Right lobe of liver (tissue), 4 donors: ENCODE measurements at regions not wholly inside any gene's neighbourhood (a gene's known extent, or its start where the extent isn't known, plus 50 kb on each side); places are given as distances from the start of the nearest gene placed in this dataset.

Experiments
- POLR2A ChIP-seq: fragments of 450-650 bp; IDR thresholded peaks from one replicate; pipeline ENCODE4 v1.6.1; 2017; ENCODE audit warnings: antibody characterized with exemption, mild to moderate bottlenecking
- TF ChIP-seq, protein P1 (sequence below), 4 donors: fragments of 200-600 bp in 3 of 4; fragments of 450-650 bp in 1 of 4; IDR thresholded peaks; one replicate each; pipeline versions ENCODE4 v1.5.1 to v1.8.0; 2016 to 2022; ENCODE audit warnings: antibody characterized with exemption in 4 of 4, mild to moderate bottlenecking in 2 of 4
- donor health status: DM: no; HTN: no; CAD: no.
- donor health status: DM: no; HTN: no; CAD: no.
- donor health status: DM: no; HTN: yes; CAD: no.

GRCh38 chr12:75699728-75700496 is 188.5 kb upstream of the KRR1 start:
- TF ChIP-seq POLR2A = no peak
- TF ChIP-seq, protein P1, sequence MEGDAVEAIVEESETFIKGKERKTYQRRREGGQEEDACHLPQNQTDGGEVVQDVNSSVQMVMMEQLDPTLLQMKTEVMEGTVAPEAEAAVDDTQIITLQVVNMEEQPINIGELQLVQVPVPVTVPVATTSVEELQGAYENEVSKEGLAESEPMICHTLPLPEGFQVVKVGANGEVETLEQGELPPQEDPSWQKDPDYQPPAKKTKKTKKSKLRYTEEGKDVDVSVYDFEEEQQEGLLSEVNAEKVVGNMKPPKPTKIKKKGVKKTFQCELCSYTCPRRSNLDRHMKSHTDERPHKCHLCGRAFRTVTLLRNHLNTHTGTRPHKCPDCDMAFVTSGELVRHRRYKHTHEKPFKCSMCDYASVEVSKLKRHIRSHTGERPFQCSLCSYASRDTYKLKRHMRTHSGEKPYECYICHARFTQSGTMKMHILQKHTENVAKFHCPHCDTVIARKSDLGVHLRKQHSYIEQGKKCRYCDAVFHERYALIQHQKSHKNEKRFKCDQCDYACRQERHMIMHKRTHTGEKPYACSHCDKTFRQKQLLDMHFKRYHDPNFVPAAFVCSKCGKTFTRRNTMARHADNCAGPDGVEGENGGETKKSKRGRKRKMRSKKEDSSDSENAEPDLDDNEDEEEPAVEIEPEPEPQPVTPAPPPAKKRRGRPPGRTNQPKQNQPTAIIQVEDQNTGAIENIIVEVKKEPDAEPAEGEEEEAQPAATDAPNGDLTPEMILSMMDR (IDR thresholded peaks at IDR 0.05) = no peak
